ENCODE measurements at regions not wholly inside any gene's neighbourhood (a gene's known extent, or its start where the extent isn't known, plus 50 kb on each side); places are given as distances from the start of the nearest gene placed in this dataset.

DNA sequence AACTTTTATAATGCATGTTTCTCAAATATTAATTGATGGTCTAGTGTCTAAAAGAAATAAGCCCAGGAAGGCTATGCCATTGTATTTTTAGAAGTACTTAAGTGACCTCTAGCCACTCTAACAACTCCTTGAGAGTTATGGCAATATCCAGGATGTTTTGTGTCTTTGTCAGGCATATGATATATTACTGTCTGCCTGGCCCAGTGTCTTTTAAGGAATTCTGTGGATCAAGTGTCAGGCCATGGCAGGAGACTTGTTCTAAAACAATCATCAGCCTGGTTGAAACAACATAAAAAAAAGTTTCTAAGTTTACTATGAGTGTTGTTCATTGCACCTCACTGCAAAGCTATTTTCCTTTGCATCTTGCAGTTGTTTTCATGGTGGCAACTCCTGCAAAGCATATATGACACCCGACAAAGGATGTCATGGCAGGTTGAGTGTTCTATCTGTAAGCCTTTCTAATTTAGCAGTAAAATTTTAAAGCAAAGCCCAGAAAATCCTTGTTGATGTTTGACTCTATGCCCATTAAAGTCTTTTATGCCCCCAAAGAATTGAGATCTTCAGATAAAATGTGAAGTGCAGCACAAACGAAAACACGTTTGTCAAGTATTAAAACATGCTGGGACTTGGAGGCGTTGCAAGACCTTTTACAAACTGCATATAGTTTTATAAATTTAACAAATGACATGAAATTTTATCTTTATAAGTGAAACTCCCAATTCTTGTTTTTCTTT lies 89.5 kb upstream of the SLC38A2 start:
- H3K4me1 ChIP-seq: no peaks in the 10 kb centered on the region
- intact Hi-C loops (cut with DNase I): no loop called here
- ATAC-seq (no peak), DNase-seq (no peak)
- TF ChIP-seq, protein P1, sequence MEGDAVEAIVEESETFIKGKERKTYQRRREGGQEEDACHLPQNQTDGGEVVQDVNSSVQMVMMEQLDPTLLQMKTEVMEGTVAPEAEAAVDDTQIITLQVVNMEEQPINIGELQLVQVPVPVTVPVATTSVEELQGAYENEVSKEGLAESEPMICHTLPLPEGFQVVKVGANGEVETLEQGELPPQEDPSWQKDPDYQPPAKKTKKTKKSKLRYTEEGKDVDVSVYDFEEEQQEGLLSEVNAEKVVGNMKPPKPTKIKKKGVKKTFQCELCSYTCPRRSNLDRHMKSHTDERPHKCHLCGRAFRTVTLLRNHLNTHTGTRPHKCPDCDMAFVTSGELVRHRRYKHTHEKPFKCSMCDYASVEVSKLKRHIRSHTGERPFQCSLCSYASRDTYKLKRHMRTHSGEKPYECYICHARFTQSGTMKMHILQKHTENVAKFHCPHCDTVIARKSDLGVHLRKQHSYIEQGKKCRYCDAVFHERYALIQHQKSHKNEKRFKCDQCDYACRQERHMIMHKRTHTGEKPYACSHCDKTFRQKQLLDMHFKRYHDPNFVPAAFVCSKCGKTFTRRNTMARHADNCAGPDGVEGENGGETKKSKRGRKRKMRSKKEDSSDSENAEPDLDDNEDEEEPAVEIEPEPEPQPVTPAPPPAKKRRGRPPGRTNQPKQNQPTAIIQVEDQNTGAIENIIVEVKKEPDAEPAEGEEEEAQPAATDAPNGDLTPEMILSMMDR (IDR thresholded peaks at IDR 0.05): no peak
- TF ChIP-seq POLR2A (IDR thresholded peaks at IDR 0.05): no peak
- no peak overlapping the region for H3K4me3 ChIP-seq
- no peak overlapping the region for H3K27ac ChIP-seq
- H3K36me3 ChIP-seq (replicated peaks in 1 of 2; ENCODE audit: insufficient read depth in 1 of 2, low read depth in 2 of 2): no peaks in the 10 kb centered on the region
- no peaks in the 10 kb centered on the region for H3K27me3 ChIP-seq
- 81 to 84% methylated on average over 4 of the region's 4 CpGs for WGBS, 2 donors
- H3K9me3 ChIP-seq: no peaks in the 10 kb centered on the region

DNA sequence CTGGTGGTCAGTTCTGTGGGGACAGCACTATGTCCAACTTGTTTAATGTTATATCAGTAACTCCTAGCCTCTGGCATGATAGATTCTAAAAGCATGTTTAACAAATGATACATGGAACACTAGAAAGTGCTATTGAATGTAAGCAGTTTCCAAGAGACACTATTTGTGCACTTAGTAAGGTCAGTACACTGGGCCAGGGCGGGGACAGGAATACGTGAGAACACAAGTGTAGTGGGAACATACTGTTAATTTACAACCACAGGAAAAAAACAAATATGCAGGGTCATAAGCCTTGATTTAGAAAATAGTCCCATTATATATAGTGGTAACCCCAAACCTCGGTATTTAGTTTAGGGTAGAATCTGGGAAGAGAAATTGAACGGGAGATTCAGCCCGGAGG lies 88.9 kb upstream of the SLC38A2 start:
- peak; percentile 12 for ATAC-seq
- no peaks in the 10 kb centered on the region for H3K9me3 ChIP-seq
- H3K4me3 ChIP-seq: no peak overlapping the region
- peaks cover 3% of the 10 kb centered on the region for H3K4me1 ChIP-seq
- 65 to 75% methylated on average over 5 of the region's 5 CpGs for WGBS, 2 donors
- TF ChIP-seq POLR2A (IDR thresholded peaks at IDR 0.05): no peak
- TF ChIP-seq, protein P1 (IDR thresholded peaks at IDR 0.05): no peak
- no peak for DNase-seq
- H3K36me3 ChIP-seq (replicated peaks in 1 of 2; ENCODE audit: insufficient read depth in 1 of 2, low read depth in 2 of 2): no peaks in the 10 kb centered on the region
- intact Hi-C loops (cut with DNase I): no loop called here
- no peak overlapping the region for H3K27ac ChIP-seq
- no peaks in the 10 kb centered on the region for H3K27me3 ChIP-seq

DNA sequence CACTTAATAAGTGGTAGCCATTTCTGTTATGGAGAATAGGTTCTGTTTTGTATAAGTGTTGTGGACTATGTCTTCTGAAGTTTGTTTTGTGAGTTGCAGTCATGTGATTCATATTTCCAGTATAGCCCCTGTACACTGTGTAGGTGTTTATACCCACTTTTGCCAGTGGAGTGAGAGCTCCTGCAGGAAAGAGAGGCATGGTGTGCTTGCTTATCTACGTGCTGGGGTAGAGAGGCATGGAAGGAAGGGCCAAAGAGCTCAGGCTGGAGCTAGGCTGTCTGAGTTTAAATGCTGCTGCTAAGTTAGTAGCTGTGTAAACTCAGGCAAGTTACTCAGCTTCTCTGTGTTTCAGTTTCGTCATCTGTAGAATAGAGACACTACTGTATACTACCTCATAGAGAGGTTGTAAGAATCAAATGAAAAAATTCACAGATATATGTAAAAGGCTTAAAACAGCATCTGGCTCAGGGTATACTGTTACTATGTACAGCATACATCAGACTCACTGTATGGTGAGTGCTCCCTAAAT lies 88.2 kb upstream of the SLC38A2 start:
- Histone ChIP-seq H3K27me3 (no peaks in the 10 kb centered on the region), H3K27ac (no peak overlapping the region), H3K36me3 (replicated peaks in 1 of 2; ENCODE audit: insufficient read depth in 1 of 2, low read depth in 2 of 2) (no peaks in the 10 kb centered on the region), H3K4me3 (no peak overlapping the region), H3K9me3 (no peaks in the 10 kb centered on the region), H3K4me1 (peaks cover 10% of the 10 kb centered on the region)
- intact Hi-C loops (cut with DNase I): no loop called here
- TF ChIP-seq, protein P1 (IDR thresholded peaks at IDR 0.05): no peak
- no peak for TF ChIP-seq POLR2A (IDR thresholded peaks at IDR 0.05)
- 71 to 84% methylated on average over 2 of the region's 2 CpGs for WGBS, 2 donors
- DNase-seq: no peak
- no peak for ATAC-seq

DNA sequence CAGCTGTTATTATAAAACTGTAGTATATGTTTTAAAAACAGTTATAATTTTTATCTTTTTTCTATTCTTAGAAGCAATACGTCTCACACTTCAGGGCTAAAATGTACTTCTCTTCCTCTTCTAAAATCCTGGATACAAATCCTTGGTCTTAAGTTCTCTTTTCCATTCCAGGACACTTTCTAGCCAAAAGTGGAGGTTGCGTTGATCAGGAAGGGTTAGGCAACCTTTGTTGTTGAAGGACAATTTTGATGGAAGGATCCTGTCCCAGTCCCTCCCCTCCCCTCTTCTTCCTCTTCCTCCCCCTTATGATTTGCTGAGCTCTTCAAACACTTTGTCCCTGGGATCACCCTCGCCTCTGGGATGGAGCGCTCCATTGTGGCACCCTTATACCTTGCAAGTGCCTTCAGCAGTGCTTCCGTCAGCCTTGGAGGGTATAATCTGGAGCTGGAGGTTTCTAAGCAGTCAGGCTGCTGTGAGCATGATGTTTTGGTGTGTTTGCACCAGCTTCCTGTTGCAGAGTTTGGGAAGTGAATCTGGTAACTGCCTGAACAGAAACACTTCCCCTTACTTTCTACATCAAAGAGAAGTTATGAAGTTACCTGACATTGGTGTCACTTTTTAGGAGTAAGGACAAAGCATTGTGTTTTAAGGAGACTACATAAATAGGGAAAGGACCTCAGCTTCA lies 87.4 kb upstream of the SLC38A2 start:
- TF ChIP-seq, protein P1 (IDR thresholded peaks at IDR 0.05): no peak
- TF ChIP-seq POLR2A (IDR thresholded peaks at IDR 0.05): no peak
- no peak overlapping the region for H3K27ac ChIP-seq
- H3K27me3 ChIP-seq: no peaks in the 10 kb centered on the region
- H3K4me3 ChIP-seq: no peak overlapping the region
- ATAC-seq (no peak), DNase-seq (no peak)
- H3K9me3 ChIP-seq: no peaks in the 10 kb centered on the region
- H3K4me1 ChIP-seq: peaks cover 18% of the 10 kb centered on the region
- WGBS, 2 donors: 64 to 74% methylated on average over 5 of the region's 5 CpGs
- intact Hi-C loops (cut with DNase I): no loop called here
- H3K36me3 ChIP-seq (replicated peaks in 1 of 2; ENCODE audit: insufficient read depth in 1 of 2, low read depth in 2 of 2): no peaks in the 10 kb centered on the region

Measured in body of pancreas (tissue), 4 donors.